ENCODE measurements at regions not wholly inside any gene's neighbourhood (a gene's known extent, or its start where the extent isn't known, plus 50 kb on each side); places are given as distances from the start of the nearest gene placed in this dataset.

- RAD21 ChIA-PET (ENCODE audit: low non-redundant PET in 1 of 2, low total read pairs in 2 of 2, uncharacterized antibody in 2 of 2, unreplicated experiment in 2 of 2), result no interaction called here
- H3K27me3 ChIP-seq (ENCODE audit: insufficient read depth, low read length), result no peaks in the 10 kb centered on the region
- H3K4me3 ChIP-seq (replicated peaks in 1 of 2; ENCODE audit: low read depth in 1 of 2, low read length in 2 of 2), result no peak overlapping the region
- CTCF ChIA-PET, result interaction anchor here (0.8 to 1.4 kb wide), 4 partner anchors 11 to 135 kb away, joined by 3 to 4 read pairs (median 3); no protein-coding TSS in a partner anchor
- H2AFZ ChIP-seq (ENCODE audit: low read depth, low read length, poor library complexity, severe bottlenecking), result no peak overlapping the region
- BruUV-seq (replicated peaks), result no TSS peak
- TF ChIP-seq SP1 (IDR thresholded peaks at IDR 0.05; ENCODE audit: low read depth) (no peak), RAD21 (IDR thresholded peaks at IDR 0.05; ENCODE audit: low read depth) (peak; percentile 8; the same call in 1 of the 2 replicates)
- TF ChIP-seq, protein P1, sequence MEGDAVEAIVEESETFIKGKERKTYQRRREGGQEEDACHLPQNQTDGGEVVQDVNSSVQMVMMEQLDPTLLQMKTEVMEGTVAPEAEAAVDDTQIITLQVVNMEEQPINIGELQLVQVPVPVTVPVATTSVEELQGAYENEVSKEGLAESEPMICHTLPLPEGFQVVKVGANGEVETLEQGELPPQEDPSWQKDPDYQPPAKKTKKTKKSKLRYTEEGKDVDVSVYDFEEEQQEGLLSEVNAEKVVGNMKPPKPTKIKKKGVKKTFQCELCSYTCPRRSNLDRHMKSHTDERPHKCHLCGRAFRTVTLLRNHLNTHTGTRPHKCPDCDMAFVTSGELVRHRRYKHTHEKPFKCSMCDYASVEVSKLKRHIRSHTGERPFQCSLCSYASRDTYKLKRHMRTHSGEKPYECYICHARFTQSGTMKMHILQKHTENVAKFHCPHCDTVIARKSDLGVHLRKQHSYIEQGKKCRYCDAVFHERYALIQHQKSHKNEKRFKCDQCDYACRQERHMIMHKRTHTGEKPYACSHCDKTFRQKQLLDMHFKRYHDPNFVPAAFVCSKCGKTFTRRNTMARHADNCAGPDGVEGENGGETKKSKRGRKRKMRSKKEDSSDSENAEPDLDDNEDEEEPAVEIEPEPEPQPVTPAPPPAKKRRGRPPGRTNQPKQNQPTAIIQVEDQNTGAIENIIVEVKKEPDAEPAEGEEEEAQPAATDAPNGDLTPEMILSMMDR (IDR thresholded peaks at IDR 0.05 in 2 of 3, conservative IDR thresholded peaks at IDR 0.05 in 1 of 3; ENCODE audit: borderline replicate concordance in 1 of 3, insufficient read depth in 1 of 3, low read depth in 2 of 3, low read length in 2 of 3), result peak in 2 of 3 experiments; percentile 45 to 59; a peak in 4 of 6 replicates
- DNase-seq (ENCODE audit: low read depth, low spot score), result peak; percentile 10
- H3K36me3 ChIP-seq (ENCODE audit: control insufficient read depth in 1 of 2, insufficient read depth in 2 of 2, low read length in 2 of 2), result no peaks in the 10 kb centered on the region
- ATAC-seq, result peak; percentile 72
- H3K27ac ChIP-seq (ENCODE audit: low read depth, low read length), result no peak overlapping the region
- POLR2A ChIA-PET, result no interaction called here
- no peak overlapping the region for H3K9ac ChIP-seq (ENCODE audit: low read length)
- H3K4me1 ChIP-seq (ENCODE audit: control insufficient read depth in 1 of 2, insufficient read depth in 2 of 2, low read length in 2 of 2), result no peaks in the 10 kb centered on the region
- intact Hi-C loops (cut with micrococcal nuclease), result no loop called here
- H3K4me2 ChIP-seq (ENCODE audit: low read length), result no peak overlapping the region
- no peaks in the 10 kb centered on the region for H4K20me1 ChIP-seq (ENCODE audit: insufficient read depth)
- no peaks in the 10 kb centered on the region for H3K9me2 ChIP-seq (ENCODE audit: insufficient read depth)
- H3K9me3 ChIP-seq (ENCODE audit: control insufficient read depth in 1 of 2, insufficient read depth in 1 of 2, low read depth in 1 of 2, low read length in 2 of 2), result no peaks in the 10 kb centered on the region
- H3K79me2 ChIP-seq (ENCODE audit: insufficient read depth, low read length), result no peaks in the 10 kb centered on the region
Observed at GRCh38 chr10:7054915-7055314, 355.9 kb downstream of the SFMBT2 start.

GRCh38 chr10:7053195-7053594 is 357.6 kb downstream of the SFMBT2 start:
- Histone ChIP-seq H3K9me2 (ENCODE audit: insufficient read depth) (no peaks in the 10 kb centered on the region), H3K4me1 (ENCODE audit: control insufficient read depth in 1 of 2, insufficient read depth in 2 of 2, low read length in 2 of 2) (no peaks in the 10 kb centered on the region), H3K27ac (ENCODE audit: low read depth, low read length) (no peak overlapping the region), H3K4me3 (replicated peaks in 1 of 2; ENCODE audit: low read depth in 1 of 2, low read length in 2 of 2) (no peak overlapping the region), H4K20me1 (ENCODE audit: insufficient read depth) (no peaks in the 10 kb centered on the region), H3K79me2 (ENCODE audit: insufficient read depth, low read length) (no peaks in the 10 kb centered on the region), H3K9ac (ENCODE audit: low read length) (no peak overlapping the region), H3K36me3 (ENCODE audit: control insufficient read depth in 1 of 2, insufficient read depth in 2 of 2, low read length in 2 of 2) (no peaks in the 10 kb centered on the region), H2AFZ (ENCODE audit: low read depth, low read length, poor library complexity, severe bottlenecking) (no peak overlapping the region), H3K27me3 (ENCODE audit: insufficient read depth, low read length) (no peaks in the 10 kb centered on the region), H3K4me2 (ENCODE audit: low read length) (no peak overlapping the region), H3K9me3 (ENCODE audit: control insufficient read depth in 1 of 2, insufficient read depth in 1 of 2, low read depth in 1 of 2, low read length in 2 of 2) (no peaks in the 10 kb centered on the region)
- RAD21 ChIA-PET (ENCODE audit: low non-redundant PET in 1 of 2, low total read pairs in 2 of 2, uncharacterized antibody in 2 of 2, unreplicated experiment in 2 of 2), result no interaction called here
- POLR2A ChIA-PET, result no interaction called here
- intact Hi-C loops (cut with micrococcal nuclease), result no loop called here
- no TSS peak for BruUV-seq (replicated peaks)
- CTCF ChIA-PET, result no interaction called here
- ATAC-seq (no peak), DNase-seq (ENCODE audit: low read depth, low spot score) (no peak)
- TF ChIP-seq FOSL1 (IDR thresholded peaks at IDR 0.05; ENCODE audit: low read depth) (no peak), RAD21 (IDR thresholded peaks at IDR 0.05; ENCODE audit: low read depth) (no peak), MAX (IDR thresholded peaks at IDR 0.05) (no peak), ZNF274 (IDR thresholded peaks at IDR 0.05; ENCODE audit: low read depth, low read length) (no peak), EGR1 (IDR thresholded peaks at IDR 0.05; ENCODE audit: low read depth) (no peak), ZBTB33 (IDR thresholded peaks at IDR 0.05; ENCODE audit: extremely low read depth, insufficient replicate concordance, low read length) (no peak), TCF7L2 (IDR thresholded peaks at IDR 0.05; ENCODE audit: borderline replicate concordance, extremely low read depth, insufficient read depth, insufficient read length) (no peak), CBX3 (IDR thresholded peaks at IDR 0.05; ENCODE audit: low read depth) (no peak), YY1 (IDR thresholded peaks at IDR 0.05; ENCODE audit: extremely low read depth, insufficient replicate concordance, low read depth, low read length) (no peak), POLR2AphosphoS5 (IDR thresholded peaks at IDR 0.05; ENCODE audit: low read depth, low read length) (no peak)

All from HCT116 (cell line).